ENCODE measurements at regions not wholly inside any gene's neighbourhood (a gene's known extent, or its start where the extent isn't known, plus 50 kb on each side); places are given as distances from the start of the nearest gene placed in this dataset.

DNA sequence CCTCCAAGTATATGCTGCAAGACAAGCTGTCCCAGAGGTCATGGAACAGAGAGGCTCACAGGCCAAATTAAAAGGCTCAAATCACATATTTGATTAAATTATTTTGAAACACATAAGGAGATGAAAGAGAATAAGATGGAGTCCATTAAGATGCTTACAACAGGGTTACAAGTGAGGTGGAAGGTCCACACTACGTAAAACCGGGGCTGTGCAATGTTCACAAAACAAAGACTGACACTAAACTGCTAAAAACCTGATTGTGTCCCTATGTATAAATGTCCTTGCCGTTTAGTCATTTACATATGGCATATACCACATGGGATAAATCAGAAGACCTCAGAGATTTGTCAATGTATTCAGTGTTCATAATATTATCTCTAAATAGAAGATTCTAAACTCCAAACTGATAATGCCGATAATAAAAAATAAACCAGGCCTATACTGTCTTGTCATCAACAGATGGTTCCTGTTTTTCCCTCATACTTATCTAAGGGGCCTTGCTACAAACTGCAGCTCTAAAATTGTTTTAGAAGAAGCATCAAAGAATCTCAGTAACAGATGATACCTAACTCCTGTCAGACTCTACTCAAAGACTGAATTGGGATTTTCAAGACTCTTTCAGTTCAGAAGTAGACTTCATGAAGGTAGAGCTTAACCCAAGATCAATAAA lies 51.8 kb upstream of the RIPOR2 start:
- peak; percentile 18 for DNase-seq
- in situ Hi-C loops (cut with MboI; ENCODE audit: low pct_unique_long_range_greater_than_20kb, low sequenced_read_pairs): no loop called here

DNA sequence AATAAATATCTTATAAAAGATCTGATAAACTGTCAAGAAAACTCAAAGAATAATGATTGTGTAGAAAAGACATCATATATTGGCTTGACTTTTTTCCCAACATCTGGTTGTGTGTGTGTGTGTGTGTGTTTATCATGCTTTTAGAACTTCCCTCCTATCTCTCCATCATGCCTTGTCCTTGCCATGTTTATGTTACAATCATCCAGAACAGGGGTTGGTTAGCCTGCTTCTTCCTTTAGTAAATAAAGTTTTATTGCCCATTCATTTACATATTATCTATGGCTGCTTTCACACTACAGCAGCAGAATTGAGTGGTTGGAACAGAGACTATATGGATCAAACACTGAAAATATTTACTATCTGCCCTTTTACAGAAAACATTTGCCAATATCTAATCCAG lies 52.8 kb upstream of the RIPOR2 start:
- in situ Hi-C loops (cut with MboI; ENCODE audit: low pct_unique_long_range_greater_than_20kb, low sequenced_read_pairs): no loop called here
- DNase-seq: no peak

DNA sequence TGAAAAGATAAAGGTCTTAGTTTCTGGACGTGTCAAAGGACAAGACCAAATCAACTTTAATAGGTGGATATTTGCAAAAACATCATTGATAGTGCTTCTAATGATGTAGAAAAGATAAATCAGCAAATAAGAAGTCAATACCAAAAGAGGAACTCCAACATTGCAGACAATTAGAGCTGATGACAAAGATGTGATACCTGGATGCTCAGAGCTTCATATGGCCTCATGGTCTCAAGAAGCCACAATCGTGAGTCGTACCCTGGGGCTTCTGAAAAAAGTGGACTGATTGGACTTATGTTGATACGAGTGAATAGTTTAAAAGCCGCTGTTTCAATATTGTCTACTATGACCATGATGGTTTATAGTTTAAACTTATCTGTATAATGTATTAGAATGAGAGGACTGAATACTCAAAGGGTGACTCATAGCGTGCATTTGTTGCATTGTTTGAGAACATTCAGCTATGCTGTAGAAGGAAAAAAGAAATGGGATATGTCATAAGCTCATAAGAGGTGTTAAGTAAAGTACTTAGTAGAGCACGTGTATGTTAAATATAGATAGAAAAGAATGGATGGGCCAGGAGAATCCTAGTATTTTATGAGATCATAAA lies 54.6 kb upstream of the RIPOR2 start:
- DNase-seq: no peak
- in situ Hi-C loops (cut with MboI; ENCODE audit: low pct_unique_long_range_greater_than_20kb, low sequenced_read_pairs): no loop called here

DNA sequence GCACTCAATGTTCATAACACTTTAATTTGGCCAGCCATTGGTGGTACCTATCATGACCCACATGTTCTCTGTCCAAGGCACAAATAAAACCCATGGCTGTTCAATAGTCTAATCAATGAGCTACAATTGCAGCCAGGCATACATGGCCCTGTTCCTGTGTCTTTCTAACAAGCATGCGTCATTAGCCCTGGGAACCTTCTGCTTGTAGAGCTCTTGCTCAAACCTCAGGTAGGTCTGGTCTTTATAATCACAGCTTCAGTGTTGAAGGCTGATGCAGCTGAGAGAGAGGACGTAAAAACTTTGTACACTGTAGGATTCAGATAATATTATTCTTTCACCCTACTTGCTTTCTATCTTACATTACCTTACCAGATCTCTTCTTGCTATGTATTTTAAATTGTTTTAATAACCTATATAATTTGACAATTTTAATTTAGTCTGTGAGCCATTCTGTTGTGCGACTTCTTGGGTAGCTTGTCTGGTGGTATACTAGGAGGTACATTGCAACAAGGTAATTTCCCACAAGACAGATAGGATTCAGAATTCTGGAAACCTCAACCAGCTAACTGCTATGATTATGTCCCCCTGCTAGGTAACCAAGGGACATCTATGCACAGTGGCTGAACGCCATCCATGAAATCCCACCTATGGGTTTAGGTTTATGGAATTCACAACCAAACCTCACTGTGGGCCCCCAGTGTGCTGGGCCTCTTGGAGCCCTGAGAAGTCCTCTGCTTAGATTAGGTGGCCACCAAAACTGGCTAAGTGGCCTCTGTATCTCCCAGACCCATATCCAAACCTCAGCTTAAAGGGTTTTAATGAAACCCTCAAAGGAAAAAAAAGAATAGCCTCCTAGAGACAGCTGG lies 55.4 kb upstream of the RIPOR2 start:
- in situ Hi-C loops (cut with MboI; ENCODE audit: low pct_unique_long_range_greater_than_20kb, low sequenced_read_pairs): no loop called here
- DNase-seq: no peak

DNA sequence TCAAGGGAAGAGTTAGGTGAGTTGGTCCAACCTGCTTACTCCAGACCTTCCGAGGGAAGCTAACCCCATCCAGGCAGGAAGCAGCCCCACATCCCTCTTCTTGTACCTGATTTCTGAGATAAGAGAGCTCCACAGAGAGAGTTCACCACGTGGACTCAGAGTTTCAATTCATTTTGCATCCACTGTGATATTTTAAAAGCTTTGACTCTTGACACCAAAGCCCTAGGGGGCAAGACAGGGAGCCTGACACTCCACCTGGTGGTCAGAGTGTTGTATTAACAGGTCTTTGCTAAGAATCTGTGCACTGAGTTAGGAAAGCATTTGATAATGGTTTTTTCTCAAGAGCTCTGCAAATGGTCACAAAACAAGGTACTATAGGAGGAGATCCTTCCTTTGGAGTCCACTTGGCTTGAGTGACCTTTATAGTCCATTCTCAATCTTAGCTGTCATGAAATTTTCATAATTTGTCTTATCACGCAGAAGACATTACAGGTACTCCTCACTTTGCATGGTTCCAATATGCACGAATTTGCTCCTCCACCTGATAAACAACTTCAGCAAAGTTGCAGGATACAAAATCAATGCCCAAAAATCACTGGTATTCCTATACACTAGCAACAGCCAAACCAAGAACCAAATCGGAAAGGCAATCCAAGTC lies 56.2 kb upstream of the RIPOR2 start:
- in situ Hi-C loops (cut with MboI; ENCODE audit: low pct_unique_long_range_greater_than_20kb, low sequenced_read_pairs): no loop called here
- DNase-seq: peak; percentile 72

DNA sequence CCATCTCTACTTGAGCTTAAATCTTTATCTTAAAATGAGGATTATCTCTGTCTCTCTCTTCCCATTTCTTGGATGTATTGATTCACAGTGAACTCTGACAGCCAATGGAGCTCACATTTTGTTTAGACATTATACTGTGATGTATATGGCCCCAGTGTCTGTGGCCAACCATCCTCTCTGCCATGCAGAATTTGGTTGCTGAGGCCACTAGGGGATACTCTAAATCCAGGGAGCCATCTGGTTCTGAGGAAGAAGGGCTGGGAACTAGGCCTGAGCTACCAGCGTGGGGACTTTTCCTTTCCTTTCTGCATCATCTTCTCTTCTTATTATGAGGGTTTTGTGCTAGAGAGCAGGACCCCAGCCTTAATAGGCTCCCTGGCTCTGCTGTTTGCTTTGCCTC lies 59.1 kb upstream of the RIPOR2 start:
- no peak for DNase-seq
- in situ Hi-C loops (cut with MboI; ENCODE audit: low pct_unique_long_range_greater_than_20kb, low sequenced_read_pairs): no loop called here

DNA sequence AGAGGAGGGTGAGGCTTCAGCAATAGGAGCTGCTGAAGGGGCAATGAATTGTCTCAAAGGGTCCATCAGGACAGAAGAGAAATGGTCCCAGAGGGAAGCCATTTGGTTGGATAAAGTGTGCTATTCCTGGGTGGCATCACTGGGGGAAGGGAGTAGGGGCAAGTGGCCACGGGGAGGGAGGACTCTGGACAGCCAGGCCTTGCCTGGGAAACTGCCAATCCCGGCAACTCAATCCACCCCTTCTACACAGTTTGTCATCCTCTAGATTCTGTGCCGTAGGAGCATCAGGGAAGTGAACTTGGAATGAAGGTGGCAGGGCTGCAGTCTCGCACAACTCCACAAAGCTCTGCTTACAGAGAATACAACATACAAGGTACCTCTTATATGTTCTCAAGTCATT lies 59.5 kb upstream of the RIPOR2 start:
- DNase-seq: no peak
- in situ Hi-C loops (cut with MboI; ENCODE audit: low pct_unique_long_range_greater_than_20kb, low sequenced_read_pairs): no loop called here

DNA sequence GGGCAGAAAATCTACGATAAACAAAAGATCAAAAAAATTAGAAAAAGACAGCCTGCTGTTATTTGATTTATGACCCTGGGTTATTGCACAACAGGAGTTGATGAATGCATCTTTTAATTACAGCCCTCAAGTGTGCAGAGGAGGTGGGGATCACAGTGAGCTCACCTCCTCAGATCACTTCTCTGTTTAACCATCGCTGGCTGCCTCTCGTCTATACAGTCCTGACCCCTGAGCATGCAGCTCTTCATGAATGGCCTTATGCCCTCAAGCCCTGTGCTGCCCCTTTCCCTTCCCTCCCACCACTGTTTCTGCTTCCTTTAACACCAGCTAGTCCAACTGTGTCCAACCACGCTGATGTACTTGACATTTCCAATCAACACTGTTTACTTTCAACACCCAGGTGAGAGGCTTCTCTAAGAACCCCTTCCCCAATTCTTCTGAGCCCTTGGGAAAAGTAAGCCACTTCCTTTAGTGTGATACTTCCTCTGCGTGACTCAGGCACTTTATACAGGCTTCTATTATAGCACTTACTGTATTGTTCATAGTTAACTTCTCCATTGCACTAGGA lies 60.6 kb upstream of the RIPOR2 start:
- DNase-seq: peak; percentile 66

DNA sequence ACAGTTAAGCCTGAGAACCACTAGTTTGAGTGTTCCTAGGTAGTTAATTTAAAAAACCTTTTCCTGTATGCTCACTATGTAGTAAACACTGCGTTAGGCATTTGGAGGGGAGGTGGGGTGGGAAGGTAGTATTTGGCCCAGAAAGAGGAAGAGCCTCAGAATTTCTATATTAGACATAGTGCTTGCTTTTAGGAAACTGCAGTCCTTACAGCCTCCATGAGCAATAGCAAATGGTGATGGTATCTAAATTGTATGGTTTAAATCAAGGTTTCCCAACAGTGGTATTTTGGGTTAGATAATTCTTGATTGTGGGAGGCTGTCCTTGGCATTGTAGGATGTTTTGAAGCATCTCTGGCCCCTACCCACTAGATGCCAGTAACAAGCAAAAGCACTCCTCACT lies 61.5 kb upstream of the RIPOR2 start:
- peak; percentile 40 for DNase-seq
- in situ Hi-C loops (cut with MboI; ENCODE audit: low pct_unique_long_range_greater_than_20kb, low sequenced_read_pairs): no loop called here

More for the DNA sequence above, 60.6 kb upstream of the RIPOR2 start:
- in situ Hi-C loops (cut with MboI; ENCODE audit: low pct_unique_long_range_greater_than_20kb, low sequenced_read_pairs): no loop called here

DNA sequence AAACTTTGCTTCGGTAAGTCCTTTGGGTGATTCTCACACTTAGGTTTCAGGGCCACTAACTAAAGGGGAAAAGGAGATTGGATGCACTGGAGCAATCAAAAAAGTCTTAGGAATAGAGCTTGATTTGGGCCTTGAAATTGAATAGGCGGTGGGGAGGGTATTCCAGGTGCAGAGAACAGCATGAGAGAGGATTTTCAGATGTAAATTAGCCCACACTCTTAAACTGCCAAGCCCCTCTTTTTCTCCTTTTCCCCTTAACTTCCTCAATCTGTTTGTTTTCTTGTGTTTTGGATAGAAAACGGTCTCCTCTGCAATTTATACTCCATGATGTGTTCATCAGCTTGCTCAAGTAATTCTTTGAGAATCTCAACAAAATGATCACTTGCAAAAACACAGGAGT lies 62.1 kb upstream of the RIPOR2 start:
- no peak for DNase-seq
- in situ Hi-C loops (cut with MboI; ENCODE audit: low pct_unique_long_range_greater_than_20kb, low sequenced_read_pairs): no loop called here

DNA sequence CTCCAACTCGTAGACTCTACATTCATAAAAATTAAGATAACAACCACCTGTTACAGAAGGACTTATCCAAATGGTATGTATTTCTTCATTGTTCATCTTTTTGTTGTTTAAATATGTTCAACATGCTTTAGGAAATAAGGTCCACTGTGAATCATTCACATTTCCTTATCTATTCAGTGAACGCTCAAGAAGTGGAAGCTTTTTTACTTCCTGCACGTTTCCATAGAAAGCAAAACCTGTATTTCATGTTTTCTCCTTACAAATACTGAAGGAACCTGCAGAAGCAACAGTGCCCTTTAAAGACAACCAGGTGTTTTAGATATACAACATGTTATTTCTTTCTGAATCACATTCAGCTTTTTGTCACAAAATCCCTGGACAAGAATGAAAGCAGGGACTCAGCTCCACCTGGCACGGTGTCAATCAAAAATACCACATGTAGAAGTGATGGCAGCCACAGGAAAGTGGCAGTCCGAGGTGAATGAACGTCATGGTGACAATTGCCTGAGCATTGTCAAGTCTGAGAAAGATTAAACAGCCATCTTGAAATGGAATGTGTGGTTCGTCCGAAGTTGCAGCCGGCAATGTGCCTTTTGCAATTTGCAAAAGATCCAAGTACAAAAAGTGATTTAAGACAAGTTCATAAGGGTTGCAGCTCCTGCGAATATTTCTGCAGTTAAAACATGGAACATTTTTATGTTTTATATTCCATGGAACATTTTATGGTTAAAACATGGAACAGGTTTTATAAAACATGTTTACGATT lies 66.7 kb upstream of the RIPOR2 start:
- DNase-seq: no peak
- in situ Hi-C loops (cut with MboI; ENCODE audit: low pct_unique_long_range_greater_than_20kb, low sequenced_read_pairs): no loop called here

DNA sequence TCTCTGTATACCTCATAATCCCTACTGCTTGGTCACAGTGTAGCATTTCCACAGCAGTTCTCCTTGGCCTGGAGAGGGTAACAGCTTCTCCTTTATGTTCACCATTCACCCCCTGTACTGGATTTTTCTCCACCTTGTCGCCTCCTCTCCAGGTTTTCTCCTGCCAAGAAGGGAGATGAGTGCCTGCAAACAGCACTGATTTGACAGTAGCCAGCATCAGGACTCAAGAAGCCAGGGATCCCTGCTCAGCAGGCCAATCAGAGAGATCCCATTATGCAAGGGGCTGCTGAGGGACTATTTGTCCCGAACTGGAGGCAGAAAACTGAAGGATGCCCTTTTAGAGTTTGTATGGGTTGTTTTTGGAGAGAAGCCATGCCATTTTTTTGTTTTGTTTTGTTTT lies 68.6 kb upstream of the RIPOR2 start:
- in situ Hi-C loops (cut with MboI; ENCODE audit: low pct_unique_long_range_greater_than_20kb, low sequenced_read_pairs): no loop called here
- no peak for DNase-seq

DNA sequence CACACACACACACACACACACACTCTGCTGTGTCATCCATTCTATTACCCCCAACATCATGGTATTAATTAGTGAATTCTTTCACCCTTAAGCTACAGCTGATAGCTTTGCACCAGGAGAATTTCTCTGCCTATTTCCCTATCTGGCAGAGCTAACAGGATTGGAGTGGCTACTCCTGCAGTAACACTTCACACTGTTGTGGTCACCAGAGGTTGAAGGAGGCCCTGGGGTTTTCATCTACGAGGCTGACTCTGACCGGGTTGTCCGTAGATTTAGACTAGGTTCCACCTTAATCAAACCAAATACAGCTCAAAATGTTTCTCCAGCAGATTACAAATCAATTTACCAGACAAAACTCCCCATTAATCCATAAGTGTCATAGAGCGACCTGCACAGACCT lies 69.2 kb upstream of the RIPOR2 start:
- in situ Hi-C loops (cut with MboI; ENCODE audit: low pct_unique_long_range_greater_than_20kb, low sequenced_read_pairs): no loop called here
- no peak for DNase-seq

DNA sequence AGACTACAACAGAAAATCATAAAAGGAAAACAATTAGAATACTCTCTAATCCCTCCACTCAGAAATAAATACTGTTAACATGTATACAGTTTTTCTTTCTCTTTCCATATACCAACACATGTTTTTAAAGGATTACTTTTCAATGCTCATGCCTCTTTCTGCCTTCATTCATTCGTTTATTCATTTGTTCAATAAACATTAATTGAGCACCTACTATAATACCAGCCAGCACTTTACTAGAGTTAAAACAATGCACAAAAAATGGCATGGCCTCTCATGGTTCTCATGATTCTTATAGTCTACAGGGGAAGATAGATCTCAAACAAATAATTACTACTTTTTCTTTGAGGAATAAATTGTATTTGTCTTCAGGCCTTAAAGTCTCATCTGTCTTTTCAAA lies 70.3 kb upstream of the RIPOR2 start:
- in situ Hi-C loops (cut with MboI; ENCODE audit: low pct_unique_long_range_greater_than_20kb, low sequenced_read_pairs): no loop called here

DNA sequence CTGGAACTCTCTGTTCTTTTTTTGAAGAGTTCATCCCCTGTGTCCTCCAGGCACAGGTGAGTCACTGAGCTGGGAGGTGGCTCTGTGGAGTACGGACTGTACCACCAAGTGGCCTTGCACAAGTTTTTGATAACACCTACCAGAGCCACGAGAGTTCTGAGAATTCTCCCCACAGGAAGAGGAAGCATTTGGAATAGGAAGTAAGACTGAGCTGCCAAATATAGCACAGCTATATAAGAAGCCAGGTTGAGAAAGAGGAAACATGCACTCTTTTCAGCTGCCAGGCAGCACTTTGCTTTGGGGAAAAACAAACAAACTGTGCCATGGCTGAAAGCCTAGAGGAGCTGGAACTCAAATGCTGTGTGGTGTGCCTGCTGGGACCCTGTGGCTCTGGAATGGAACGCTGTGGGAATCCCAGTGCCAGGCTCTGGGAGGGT lies 70.8 kb upstream of the RIPOR2 start:
- in situ Hi-C loops (cut with MboI; ENCODE audit: low pct_unique_long_range_greater_than_20kb, low sequenced_read_pairs): no loop called here
- peak; percentile 93 for DNase-seq

More for the DNA sequence above, 70.3 kb upstream of the RIPOR2 start:
- no peak for DNase-seq

DNA sequence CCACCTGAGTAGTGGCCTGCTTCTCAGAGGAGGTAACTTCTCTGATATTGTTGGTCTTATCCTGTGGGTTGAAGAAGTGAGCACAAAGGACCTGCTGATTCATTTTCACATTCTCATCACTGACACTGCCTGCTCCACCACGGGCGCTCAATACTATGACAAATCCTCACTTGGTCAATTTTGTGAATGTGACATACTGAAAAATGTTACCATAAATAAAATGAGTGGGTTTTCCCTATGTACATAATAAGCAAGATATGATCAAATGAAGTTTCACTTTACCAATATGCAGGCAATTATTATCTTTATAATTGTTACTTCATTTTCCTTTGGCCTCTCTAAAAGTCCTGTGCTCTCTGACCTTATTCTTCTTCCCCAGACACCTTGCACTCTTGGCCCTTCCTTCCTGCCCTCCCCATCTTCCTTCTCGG lies 71.5 kb upstream of the RIPOR2 start:
- DNase-seq: no peak
- in situ Hi-C loops (cut with MboI; ENCODE audit: low pct_unique_long_range_greater_than_20kb, low sequenced_read_pairs): no loop called here

DNA sequence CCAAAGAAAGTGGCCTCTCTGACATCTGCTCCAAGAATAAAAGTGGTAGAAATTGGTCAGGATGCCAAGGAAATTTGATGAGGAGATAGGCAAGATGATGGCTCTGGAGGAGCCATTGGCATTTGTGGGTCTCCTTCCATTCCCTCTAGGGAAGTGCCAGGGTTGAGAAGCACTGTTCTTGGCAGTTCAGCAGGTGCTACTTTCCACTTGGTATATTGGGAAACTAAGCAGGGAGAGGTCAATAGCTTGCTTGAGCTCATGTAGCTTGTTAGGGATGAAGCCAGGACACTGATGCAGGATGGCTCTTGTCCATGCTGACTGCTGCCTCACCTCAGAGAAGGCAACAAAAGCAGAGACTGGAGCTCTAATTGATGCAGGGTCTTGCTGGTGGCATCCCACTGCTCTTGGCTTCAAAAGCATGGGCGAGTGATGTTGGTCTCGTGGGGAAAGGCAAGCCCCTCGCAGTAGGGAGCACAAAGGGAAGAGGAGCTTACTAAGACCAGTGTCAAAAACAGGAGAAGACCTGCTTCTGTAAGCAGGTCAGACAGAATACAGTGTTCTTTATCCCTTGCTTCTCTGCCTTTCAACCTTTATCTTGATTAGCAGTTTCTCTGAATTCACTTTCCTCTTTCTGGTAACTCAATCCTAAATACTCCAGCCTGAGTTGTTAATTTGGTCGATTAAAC lies 73.1 kb upstream of the RIPOR2 start:
- no peak for DNase-seq
- in situ Hi-C loops (cut with MboI; ENCODE audit: low pct_unique_long_range_greater_than_20kb, low sequenced_read_pairs): no loop called here

DNA sequence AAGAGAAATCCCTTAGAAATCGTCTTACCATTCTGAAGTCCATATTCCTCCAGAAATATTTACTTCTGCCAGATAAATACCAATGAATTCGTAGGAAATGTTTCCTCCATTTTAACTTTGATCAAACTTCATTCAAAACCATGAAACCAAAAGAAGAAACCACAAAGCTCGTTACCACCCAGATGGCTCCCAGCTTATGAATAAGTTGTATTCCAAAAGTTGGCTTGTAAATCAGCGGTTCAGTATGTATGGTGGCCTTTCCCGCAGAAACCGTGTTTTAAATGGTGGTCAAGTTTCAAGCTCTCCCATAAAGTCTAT lies 73.6 kb upstream of the RIPOR2 start:
- in situ Hi-C loops (cut with MboI; ENCODE audit: low pct_unique_long_range_greater_than_20kb, low sequenced_read_pairs): no loop called here
- DNase-seq: no peak
